ENCODE measurements at regions not wholly inside any gene's neighbourhood (a gene's known extent, or its start where the extent isn't known, plus 50 kb on each side); places are given as distances from the start of the nearest gene placed in this dataset.

DNA sequence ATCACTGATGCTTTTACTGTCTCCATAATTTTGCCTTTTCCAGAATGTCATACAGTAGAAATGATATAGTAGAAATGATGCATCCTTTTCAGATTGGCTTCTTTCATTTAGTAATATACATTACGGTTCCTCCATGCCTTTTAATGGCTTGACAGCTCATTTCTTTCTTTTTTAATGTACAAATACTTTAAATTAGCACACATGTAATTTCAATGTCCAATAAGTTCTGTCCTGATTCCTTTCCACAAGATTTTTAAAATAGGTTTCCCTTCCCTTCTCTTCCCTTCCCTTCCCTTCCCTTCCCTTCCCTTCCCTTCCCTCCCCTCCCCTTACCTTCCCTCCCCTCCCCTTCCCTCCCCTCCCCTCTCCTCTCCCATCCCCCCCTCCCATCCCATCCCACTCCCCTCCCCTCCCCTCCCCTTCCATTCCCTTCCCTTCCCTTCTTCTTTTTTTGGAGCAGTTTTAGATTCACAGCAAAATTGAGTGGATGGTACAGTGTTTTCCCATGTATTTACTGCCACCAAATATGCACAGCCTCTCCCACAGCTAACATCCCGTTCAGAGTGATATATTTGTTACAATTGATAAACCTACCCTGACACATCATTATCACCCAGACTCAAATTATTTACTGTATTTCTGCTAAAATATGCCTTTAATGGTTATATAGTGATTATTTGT, 398.8 kb downstream of the RNF144B start:
- DNase-seq = no peak

DNA sequence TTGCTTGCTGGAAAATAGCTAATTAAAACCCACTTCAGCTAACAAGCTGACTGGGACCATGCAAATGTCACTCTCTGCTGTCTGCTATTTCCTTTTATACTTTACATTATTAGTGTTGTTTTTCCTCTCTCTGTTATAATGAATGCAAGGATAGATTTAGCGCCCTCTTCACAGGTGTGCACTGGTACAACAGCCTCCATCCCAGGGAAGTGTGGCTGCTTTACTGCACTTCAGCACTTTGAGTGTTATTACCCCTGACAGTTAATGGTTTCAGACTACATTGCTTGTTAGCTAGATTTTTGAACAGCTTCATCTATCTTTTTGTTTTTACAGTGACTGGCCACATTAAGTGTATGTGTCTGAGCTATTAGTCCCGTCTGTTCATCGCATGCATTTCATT, 405.7 kb downstream of the RNF144B start:
- DNase-seq = no peak

DNA sequence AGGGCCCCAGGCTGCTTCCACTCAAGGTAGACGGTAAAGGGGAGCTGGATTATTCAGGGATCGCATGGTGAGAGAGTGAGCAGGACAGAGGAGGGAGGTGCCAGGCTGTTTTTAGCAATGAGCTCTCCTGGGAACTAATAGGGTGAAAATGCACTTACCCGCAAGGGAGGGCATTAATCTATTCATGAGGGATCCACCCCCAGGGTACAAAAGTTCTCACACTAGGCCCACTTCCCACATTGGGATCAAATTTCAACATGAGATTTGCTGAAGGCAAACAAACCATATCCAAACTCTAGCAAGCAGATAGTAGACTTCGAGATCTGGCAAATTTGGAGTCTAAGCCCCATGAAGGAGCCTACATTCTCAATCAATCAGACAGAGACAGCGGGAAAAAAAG, 408.6 kb downstream of the RNF144B start:
- DNase-seq = no peak

- DNase-seq = no peak
Measured at GRCh38 chr6:18820725-18821124, 433.6 kb downstream of the RNF144B start.

DNA sequence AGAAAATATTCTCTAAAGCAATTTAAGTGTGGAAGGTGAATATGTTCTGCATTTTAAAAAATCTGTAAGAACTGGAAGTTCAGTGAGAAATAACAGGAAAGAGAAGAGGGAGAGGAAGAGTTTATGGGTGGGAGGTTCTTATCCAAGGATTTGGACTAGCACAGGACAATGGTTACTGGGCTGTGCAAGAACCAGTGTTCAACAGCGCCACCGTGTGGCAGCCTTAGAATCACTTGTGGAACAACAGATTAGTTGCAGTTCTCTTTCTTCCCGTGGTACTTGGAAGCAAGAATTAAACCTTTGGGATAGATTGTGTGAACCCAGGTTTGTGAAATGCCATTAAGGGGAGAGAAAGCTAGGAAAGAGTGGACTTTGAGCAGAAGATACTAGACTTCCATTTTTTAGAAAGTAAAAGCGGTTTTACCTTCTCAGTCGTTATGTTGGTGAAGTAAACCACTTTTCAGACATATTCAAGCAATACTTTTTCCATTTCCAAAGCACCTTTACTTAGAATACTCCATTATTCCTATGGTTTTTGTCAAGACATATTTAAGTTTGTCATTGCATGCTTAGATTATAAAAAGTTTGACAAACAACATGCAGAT, 436.7 kb downstream of the RNF144B start:
- peak; percentile 51 for DNase-seq

DNA sequence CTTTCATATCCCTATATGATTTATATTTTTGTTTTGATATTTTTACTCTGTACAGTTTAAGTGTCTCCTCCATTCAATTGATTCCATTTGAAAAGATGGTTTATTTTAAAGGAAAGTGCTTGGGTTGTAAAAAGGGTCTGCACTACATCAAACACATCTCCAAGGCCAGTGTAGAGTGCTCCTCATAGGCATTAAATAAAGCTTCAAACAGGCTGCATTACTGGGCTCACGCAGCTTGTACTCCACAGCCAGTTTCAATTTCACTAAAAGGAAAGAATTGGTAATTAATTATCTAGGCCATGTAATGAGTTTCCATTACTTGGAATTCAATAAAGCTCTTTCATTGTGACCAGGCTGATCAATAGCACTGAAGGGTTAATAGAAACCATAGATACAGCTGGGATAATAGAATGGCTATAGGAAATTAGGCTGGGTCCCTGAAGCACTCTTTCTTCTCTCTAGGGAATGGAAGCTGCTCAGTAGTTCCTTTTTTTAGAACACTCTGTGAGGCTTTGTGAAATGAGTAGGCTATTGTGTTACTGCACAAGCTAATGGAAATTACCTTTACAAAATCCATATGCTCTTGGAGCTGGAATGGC, 442.2 kb downstream of the RNF144B start:
- DNase-seq = no peak

DNA sequence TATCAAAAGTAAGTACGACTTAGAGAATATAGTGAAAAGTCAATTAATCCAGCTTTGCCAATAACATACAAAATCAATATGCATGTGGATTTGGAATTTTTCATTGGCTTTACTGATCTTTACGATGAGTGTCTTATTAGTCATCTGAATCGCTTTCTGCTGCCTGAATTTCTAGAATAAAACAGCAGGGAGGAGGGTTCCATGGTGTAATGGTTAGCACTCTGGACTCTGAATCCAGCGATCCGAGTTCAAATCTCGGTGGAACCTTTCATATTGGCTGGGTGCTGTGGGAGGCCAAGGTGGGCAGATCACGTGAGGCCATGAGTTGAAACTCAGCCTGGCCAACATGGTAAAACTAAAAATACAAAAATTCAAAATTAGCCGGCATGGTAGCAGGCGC, 448.8 kb downstream of the RNF144B start:
- no peak for DNase-seq

DNA sequence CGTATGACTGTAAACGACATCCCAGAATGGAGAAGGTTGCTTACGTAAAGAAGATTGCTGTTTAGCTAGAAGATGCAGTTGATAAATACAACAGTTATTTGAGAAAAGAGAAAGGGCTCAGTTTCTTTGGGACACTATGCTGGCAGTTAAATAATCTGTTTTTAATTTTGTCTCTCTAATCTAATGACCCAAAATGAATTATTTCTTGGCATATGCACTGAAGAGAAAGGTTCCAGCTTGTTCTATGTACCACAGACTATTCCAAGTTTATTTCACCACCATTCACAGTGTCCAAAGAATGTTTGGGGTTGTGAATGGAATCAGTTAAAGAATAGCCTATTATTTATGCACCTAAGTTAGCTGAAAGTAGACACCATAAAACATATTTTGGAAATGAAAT, 449.9 kb downstream of the RNF144B start:
- no peak for DNase-seq

- DNase-seq = no peak
Measured at GRCh38 chr6:18842534-18842933, 455.4 kb downstream of the RNF144B start.

- DNase-seq = no peak
Measured at GRCh38 chr6:18845896-18846295, 458.7 kb downstream of the RNF144B start.

- DNase-seq = no peak
Measured at GRCh38 chr6:18846327-18846726, 459.2 kb downstream of the RNF144B start.

- no peak for DNase-seq
Measured at GRCh38 chr6:18861204-18861603, 474.1 kb downstream of the RNF144B start.

GRCh38 chr6:18883268-18883667, 496.1 kb downstream of the RNF144B start:
- DNase-seq = no peak

GRCh38 chr6:18883851-18884250, 496.7 kb downstream of the RNF144B start:
- no peak for DNase-seq

DNA sequence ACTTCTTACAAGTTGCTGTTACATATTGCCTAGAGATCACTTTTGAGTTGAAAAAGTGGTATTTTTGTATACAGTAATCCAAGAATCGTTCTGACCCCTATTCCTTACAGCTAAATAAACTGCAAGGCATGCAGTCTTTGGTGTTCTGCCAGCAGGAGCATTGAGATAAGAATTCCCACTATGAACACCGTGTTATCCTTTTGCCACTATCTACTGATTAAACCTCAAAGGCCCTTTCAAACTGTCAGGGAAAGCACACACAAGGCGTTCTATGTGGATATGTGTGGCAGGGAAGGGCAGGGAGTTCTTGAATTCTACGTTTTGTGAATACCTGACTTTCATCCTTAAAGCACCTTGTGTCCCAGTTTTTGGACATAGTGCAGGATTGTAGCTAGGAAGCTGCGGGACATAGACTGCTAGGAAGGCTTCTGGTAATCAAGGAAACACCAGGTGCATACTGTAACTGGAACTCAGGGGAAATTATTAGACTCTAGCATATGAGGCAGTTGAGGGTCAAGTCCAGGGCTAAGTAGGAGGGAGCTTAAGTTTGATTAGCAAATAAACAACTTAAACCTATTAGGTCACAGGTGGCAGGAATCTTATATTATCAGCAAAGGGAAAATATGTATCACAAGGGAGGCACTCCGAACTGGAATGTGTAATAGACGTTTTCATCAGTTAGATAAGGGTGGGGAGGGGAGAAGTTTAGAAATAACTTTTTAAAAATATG, 506.6 kb downstream of the RNF144B start:
- no peak for DNase-seq

- no peak for DNase-seq
Measured at GRCh38 chr6:18897350-18897749, 510.2 kb downstream of the RNF144B start.

DNA sequence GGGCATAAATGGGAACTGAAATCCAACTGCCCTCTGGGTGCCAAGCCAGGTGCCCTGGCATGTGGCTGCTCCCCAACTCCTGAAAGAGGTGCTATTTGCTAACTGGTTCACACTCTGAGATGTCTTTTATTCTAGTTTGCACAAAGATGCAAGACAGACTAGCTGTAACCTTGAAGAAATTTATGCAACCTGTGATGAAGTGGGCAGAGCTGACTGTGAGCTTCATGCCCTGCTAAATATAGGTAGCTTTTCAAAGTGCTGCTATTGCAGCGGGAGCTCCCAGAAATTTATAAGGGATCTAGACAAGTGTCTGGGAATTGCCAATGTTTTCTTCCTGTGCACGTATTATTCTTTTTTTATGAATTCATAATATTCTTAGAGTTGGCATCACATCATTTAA, 517.5 kb downstream of the RNF144B start:
- no peak for DNase-seq

GRCh38 chr6:18920701-18921100, 533.6 kb downstream of the RNF144B start:
- no peak for DNase-seq

DNA sequence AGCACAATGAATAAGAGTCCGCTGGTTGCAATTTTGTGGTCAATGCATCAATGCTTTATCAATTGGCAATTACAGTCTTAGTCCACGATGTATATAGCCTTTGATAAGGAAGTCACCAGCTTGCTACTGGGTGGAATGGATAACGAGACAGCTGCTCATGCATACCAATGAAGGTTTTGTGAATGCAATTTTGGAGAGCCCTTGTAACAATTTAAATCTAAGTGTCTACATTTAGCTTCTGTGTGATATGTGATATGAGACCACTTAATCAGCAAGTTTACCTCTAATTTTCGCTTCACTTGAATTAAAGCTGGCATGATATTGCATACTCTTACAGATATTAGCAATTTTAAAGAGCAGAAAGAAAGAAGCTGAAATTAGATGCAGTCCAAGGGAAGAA, 543.9 kb downstream of the RNF144B start:
- DNase-seq = no peak

GRCh38 chr6:18958146-18958545, 571.0 kb downstream of the RNF144B start:
- DNase-seq = no peak

DNA sequence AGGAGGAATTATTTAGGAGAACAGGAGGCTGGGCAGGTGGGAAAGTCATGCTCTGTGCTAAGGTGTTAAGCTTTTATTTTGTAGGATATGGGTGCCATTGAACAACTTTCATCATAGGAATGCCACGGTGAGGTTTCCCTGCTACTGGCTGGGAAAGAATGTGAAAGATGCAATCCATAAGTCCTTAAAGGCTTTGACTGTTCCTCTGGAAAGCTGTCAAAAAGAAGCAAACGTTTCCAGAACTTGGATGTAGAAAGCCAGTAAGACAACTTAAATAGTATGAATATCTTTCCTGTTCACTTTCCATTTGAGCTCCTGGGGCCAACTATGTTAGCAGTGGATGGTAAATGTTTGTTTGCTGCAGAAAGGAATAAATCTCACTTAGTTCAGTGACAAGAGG, 574.4 kb downstream of the RNF144B start:
- DNase-seq = no peak

DNA sequence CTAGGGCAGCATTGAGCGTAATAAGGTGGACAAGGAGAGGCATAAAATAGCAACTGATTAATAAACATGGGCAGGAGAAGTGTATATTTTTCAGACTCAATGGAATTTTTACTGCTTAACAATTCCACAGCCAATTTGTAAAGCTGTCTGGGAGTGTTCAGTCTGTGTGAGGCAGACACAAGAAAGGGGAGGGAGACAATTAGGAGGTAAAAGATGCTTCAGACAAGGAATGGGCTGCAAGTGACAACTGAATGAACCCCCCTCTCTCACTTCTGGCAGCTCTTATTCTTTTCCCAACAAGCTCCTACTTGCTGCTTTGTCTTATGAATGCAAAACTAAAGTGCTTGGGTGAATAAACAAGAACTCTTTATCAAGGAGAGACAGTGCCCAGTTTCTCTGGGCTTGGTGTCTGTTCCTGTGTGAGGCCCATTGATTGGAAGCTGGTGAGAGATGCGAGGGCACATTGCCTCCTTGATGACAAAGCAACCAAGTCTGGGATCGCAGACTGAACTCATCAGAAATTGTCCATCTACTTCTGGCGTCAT, 575.3 kb downstream of the RNF144B start:
- DNase-seq = no peak

DNA sequence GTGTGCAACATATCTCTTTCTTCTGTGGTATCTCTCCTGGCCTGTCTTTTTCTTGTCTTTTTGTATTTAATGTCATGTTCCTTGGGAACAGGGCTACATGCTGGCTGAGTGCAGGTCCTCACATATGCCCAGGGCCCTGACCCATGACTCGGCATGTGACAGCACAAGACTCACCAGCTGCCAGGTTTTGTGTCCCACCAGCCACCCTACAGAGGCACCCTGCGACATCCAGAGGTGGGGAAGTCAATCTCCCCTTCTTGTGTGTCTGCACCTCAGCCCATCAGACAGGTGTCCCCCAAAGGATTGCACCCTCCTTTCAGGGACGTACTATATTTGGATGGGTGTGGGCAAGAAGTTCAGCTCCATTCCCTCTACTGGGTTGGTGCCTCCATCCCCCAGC, 576.3 kb downstream of the RNF144B start:
- DNase-seq = no peak

DNA sequence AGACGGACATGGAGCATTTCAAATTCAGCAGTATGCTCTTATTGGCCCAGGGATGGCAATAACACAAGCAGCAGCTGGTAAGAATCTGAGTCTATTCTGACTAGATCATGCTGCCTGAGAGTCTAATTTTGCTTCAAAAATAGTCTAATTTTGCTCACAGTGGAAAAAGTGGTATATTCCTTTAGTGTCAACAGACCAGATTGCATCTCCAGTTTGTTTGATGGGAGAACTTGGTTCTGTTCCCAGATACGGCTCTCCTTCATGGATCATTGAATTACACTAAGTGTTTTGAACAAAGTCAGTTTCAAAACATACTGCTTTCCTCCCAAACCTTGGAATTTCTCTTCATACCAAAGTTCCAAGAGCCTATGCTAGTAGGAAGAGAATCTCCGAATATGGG, 586.1 kb downstream of the RNF144B start:
- no peak for DNase-seq

All from stimulated activated CD4-positive, alpha-beta T cell treated with anti-CD3 and anti-CD28 coated beads, Interleukin-1b, Interleukin-23, amount 100 ng/mL, for 48 hours (primary cell).